BE2C (cell line): ENCODE measurements at regions not wholly inside any gene's neighbourhood (a gene's known extent, or its start where the extent isn't known, plus 50 kb on each side); places are given as distances from the start of the nearest gene placed in this dataset.
"Not testable (repeated sequence)": the region's sequence is repeated elsewhere in the genome, so short reads cannot be mapped to it uniquely, and the experiment has no call there.

Source experiments
- DNase-seq: peaks from one replicate; pipeline ENCODE4 v3.0.0-alpha.2; 2020
- H3K27me3 ChIP-seq: fragments of 250-450 bp; sonication (Bioruptor Pico); 2 replicates; pipeline ENCODE4 v1.5.1; 2020; ENCODE audit warnings: mild to moderate bottlenecking
- H3K36me3 ChIP-seq: fragments of 250-450 bp; sonication (Bioruptor Pico); 2 replicates; pipeline ENCODE4 v1.5.1; 2020; ENCODE audit warnings: mild to moderate bottlenecking
- H3K4me1 ChIP-seq: fragments of 250-450 bp; sonication (Bioruptor Pico); 2 replicates; pipeline ENCODE4 v1.5.1; 2020
- H3K4me3 ChIP-seq: 2 replicates; pipeline ENCODE4 v1.5.1; 2011; ENCODE audit warnings: low read depth, low read length
- H3K9me3 ChIP-seq: fragments of 250-450 bp; sonication (Bioruptor Pico); 2 replicates; pipeline ENCODE4 v1.5.1; 2020
- CTCF ChIP-seq: IDR thresholded peaks from 2 replicates; pipeline ENCODE4 v1.5.1; 2012; ENCODE audit warnings: mild to moderate bottlenecking, low read depth, low read length

GRCh38 chr12:34219046-34219770, 196.9 kb downstream of the ALG10 start:
- no peaks in the 10 kb centered on the region for H3K9me3 ChIP-seq
- peaks cover 9% of the 10 kb centered on the region; the same call in 1 of the 2 replicates for H3K27me3 ChIP-seq
- no peak for TF ChIP-seq CTCF
- H3K4me3 ChIP-seq = peak overlapping the region; percentile 57
- DNase-seq = no peak
- H3K36me3 ChIP-seq = no peaks in the 10 kb centered on the region
- no peaks in the 10 kb centered on the region for H3K4me1 ChIP-seq

GRCh38 chr12:34220079-34220478, 197.8 kb downstream of the ALG10 start:
- not testable (repeated sequence) for H3K4me1 ChIP-seq, H3K36me3 ChIP-seq, H3K27me3 ChIP-seq, H3K9me3 ChIP-seq, DNase-seq, H3K4me3 ChIP-seq

- Histone ChIP-seq H3K36me3 (no peaks in the 10 kb centered on the region), H3K9me3 (no peaks in the 10 kb centered on the region), H3K27me3 (peaks cover 8% of the 10 kb centered on the region; the same call in 1 of the 2 replicates), H3K4me1 (no peaks in the 10 kb centered on the region), H3K4me3 (no peak overlapping the region)
- TF ChIP-seq CTCF = no peak
- DNase-seq = no peak
Measured at GRCh38 chr12:34223640-34224039, 201.3 kb downstream of the ALG10 start.

GRCh38 chr12:34226044-34226443, 203.7 kb downstream of the ALG10 start:
- not testable (repeated sequence) for H3K27me3 ChIP-seq, H3K4me3 ChIP-seq, DNase-seq, H3K36me3 ChIP-seq, H3K9me3 ChIP-seq, H3K4me1 ChIP-seq

GRCh38 chr12:34228046-34228445, 205.8 kb downstream of the ALG10 start:
- H3K4me1 ChIP-seq, DNase-seq, H3K36me3 ChIP-seq, H3K4me3 ChIP-seq, H3K9me3 ChIP-seq, H3K27me3 ChIP-seq: not testable (repeated sequence)

GRCh38 chr12:34229033-34229432, 206.7 kb downstream of the ALG10 start:
- H3K4me3 ChIP-seq, H3K27me3 ChIP-seq, DNase-seq, H3K36me3 ChIP-seq, H3K9me3 ChIP-seq, H3K4me1 ChIP-seq: not testable (repeated sequence)

GRCh38 chr12:34233618-34234017, 211.3 kb downstream of the ALG10 start:
- H3K4me3 ChIP-seq = no peak overlapping the region
- no peak for TF ChIP-seq CTCF
- H3K4me1 ChIP-seq = no peaks in the 10 kb centered on the region
- DNase-seq = no peak
- H3K27me3 ChIP-seq = no peaks in the 10 kb centered on the region
- H3K9me3 ChIP-seq = no peaks in the 10 kb centered on the region
- no peaks in the 10 kb centered on the region for H3K36me3 ChIP-seq

GRCh38 chr12:34236073-34236472, 213.8 kb downstream of the ALG10 start:
- H3K9me3 ChIP-seq = no peaks in the 10 kb centered on the region
- TF ChIP-seq CTCF = no peak
- H3K4me3 ChIP-seq = no peak overlapping the region
- no peaks in the 10 kb centered on the region for H3K4me1 ChIP-seq
- H3K36me3 ChIP-seq = no peaks in the 10 kb centered on the region
- no peaks in the 10 kb centered on the region for H3K27me3 ChIP-seq
- DNase-seq = no peak
